ENCODE measurements at regions not wholly inside any gene's neighbourhood (a gene's known extent, or its start where the extent isn't known, plus 50 kb on each side); places are given as distances from the start of the nearest gene placed in this dataset.

GRCh38 chr20:50412069-50412468, 98.1 kb upstream of the PTPN1 start:
- no peaks in the 10 kb centered on the region for H3K9me3 ChIP-seq (ENCODE audit: low read length)
- no TSS peak for BruUV-seq (replicated peaks)
- DNase-seq (no peak), ATAC-seq (no peak)
- H3K4me1 ChIP-seq (ENCODE audit: insufficient read depth, low read length), result peaks cover 53% of the 10 kb centered on the region
- POLR2A ChIA-PET (ENCODE audit: unreplicated experiment), result no interaction called here
- intact Hi-C loops (cut with micrococcal nuclease), result no loop called here
- H3K9ac ChIP-seq (ENCODE audit: low read length), result no peak overlapping the region
- H3F3A ChIP-seq (ENCODE audit: low read length, unreplicated experiment), result no peaks in the 10 kb centered on the region
- CTCF ChIA-PET, result interaction anchor here (0.6 kb wide), 1 partner anchor 32 kb away, joined by 3 read pairs; no protein-coding TSS in a partner anchor
- TF ChIP-seq EZH2phosphoT487 (IDR thresholded peaks at IDR 0.05; ENCODE audit: borderline replicate concordance, low read length) (no peak), CTCF (conservative IDR thresholded peaks at IDR 0.05; ENCODE audit: low read depth, low read length) (no peak), EZH2 (IDR thresholded peaks at IDR 0.05; ENCODE audit: low read length, unreplicated experiment) (no peak)
- no peaks in the 10 kb centered on the region for H3K36me3 ChIP-seq (ENCODE audit: low read depth, low read length)
- H4K20me1 ChIP-seq (ENCODE audit: low read length), result no peaks in the 10 kb centered on the region
- H3K4me3 ChIP-seq (ENCODE audit: low read length), result no peak overlapping the region
- H3K4me2 ChIP-seq (ENCODE audit: low read length), result 0 out of 2 replicates have a peak overlapping the region, but pooled peaks have one; percentile 3
- no peaks in the 10 kb centered on the region for H3K9me2 ChIP-seq (replicated peaks; ENCODE audit: low read length)
- no peaks in the 10 kb centered on the region for H3K27me3 ChIP-seq (ENCODE audit: low read length)
- peak overlapping the region; percentile 96 for H3K27ac ChIP-seq (ENCODE audit: low read length)
- H2AFZ ChIP-seq (ENCODE audit: low read length), result no peak overlapping the region
- no peaks in the 10 kb centered on the region for H3K79me2 ChIP-seq (ENCODE audit: low read length)

GRCh38 chr20:50412499-50412898, 97.7 kb upstream of the PTPN1 start:
- DNase-seq (no peak), ATAC-seq (no peak)
- Histone ChIP-seq H3K36me3 (ENCODE audit: low read depth, low read length) (no peaks in the 10 kb centered on the region), H3K4me2 (ENCODE audit: low read length) (peak overlapping the region; percentile 12; the same call in 1 of the 2 replicates), H3K9me2 (replicated peaks; ENCODE audit: low read length) (no peaks in the 10 kb centered on the region), H4K20me1 (ENCODE audit: low read length) (no peaks in the 10 kb centered on the region), H3K79me2 (ENCODE audit: low read length) (no peaks in the 10 kb centered on the region), H3K4me3 (ENCODE audit: low read length) (no peak overlapping the region), H3F3A (ENCODE audit: low read length, unreplicated experiment) (no peaks in the 10 kb centered on the region), H3K9me3 (ENCODE audit: low read length) (no peaks in the 10 kb centered on the region), H3K4me1 (ENCODE audit: insufficient read depth, low read length) (peaks cover 54% of the 10 kb centered on the region), H3K27ac (ENCODE audit: low read length) (peak overlapping the region; percentile 96), H3K27me3 (ENCODE audit: low read length) (no peaks in the 10 kb centered on the region), H3K9ac (ENCODE audit: low read length) (no peak overlapping the region), H2AFZ (ENCODE audit: low read length) (no peak overlapping the region)
- intact Hi-C loops (cut with micrococcal nuclease), result no loop called here
- no TSS peak for BruUV-seq (replicated peaks)
- TF ChIP-seq EZH2 (IDR thresholded peaks at IDR 0.05; ENCODE audit: low read length, unreplicated experiment), result no peak
- TF ChIP-seq EZH2phosphoT487 (IDR thresholded peaks at IDR 0.05; ENCODE audit: borderline replicate concordance, low read length), result no peak
- no peak for TF ChIP-seq CTCF (conservative IDR thresholded peaks at IDR 0.05; ENCODE audit: low read depth, low read length)
- ChIA-PET CTCF (no interaction called here), POLR2A (ENCODE audit: unreplicated experiment) (no interaction called here)

DNA sequence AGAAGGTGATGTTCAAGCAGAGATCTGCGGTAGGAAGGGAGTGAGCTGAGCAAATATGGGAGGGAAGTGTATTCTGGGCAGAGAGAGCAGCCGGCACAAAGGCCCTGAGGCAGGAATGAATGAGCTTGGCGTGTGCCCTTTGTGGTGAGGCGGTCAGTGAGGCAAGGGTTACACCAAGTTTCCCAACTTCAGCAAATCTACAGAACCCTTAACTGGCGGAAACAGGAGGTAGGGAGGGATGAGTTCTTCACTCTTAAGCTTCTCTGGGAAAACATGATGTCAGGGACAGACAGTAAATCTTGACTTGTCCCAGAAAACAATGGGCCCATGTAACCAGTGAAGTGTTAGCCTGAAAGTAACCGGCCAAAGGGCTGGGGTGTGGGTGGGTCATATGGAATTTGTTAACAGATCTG, 97.1 kb upstream of the PTPN1 start:
- Histone ChIP-seq H3K9me3 (ENCODE audit: low read length) (no peaks in the 10 kb centered on the region), H3F3A (ENCODE audit: low read length, unreplicated experiment) (no peaks in the 10 kb centered on the region), H3K27ac (ENCODE audit: low read length) (peak overlapping the region; percentile 96), H3K9me2 (replicated peaks; ENCODE audit: low read length) (no peaks in the 10 kb centered on the region), H3K79me2 (ENCODE audit: low read length) (no peaks in the 10 kb centered on the region), H3K36me3 (ENCODE audit: low read depth, low read length) (no peaks in the 10 kb centered on the region), H3K9ac (ENCODE audit: low read length) (no peak overlapping the region), H4K20me1 (ENCODE audit: low read length) (no peaks in the 10 kb centered on the region), H3K27me3 (ENCODE audit: low read length) (no peaks in the 10 kb centered on the region), H3K4me1 (ENCODE audit: insufficient read depth, low read length) (peaks cover 54% of the 10 kb centered on the region), H2AFZ (ENCODE audit: low read length) (no peak overlapping the region), H3K4me3 (ENCODE audit: low read length) (no peak overlapping the region), H3K4me2 (ENCODE audit: low read length) (peak overlapping the region; percentile 12; the same call in 1 of the 2 replicates)
- TF ChIP-seq EZH2phosphoT487 (IDR thresholded peaks at IDR 0.05; ENCODE audit: borderline replicate concordance, low read length) (no peak), CTCF (conservative IDR thresholded peaks at IDR 0.05; ENCODE audit: low read depth, low read length) (no peak), EZH2 (IDR thresholded peaks at IDR 0.05; ENCODE audit: low read length, unreplicated experiment) (no peak)
- ATAC-seq (no peak), DNase-seq (peak; percentile 80)
- CTCF ChIA-PET, result no interaction called here
- POLR2A ChIA-PET (ENCODE audit: unreplicated experiment), result no interaction called here
- BruUV-seq (replicated peaks), result no TSS peak
- intact Hi-C loops (cut with micrococcal nuclease), result no loop called here
